Fibroblast of mammary gland (primary cell): ENCODE measurements at regions not wholly inside any gene's neighbourhood (a gene's known extent, or its start where the extent isn't known, plus 50 kb on each side); places are given as distances from the start of the nearest gene placed in this dataset.
"Not testable (repeated sequence)": the region's sequence is repeated elsewhere in the genome, so short reads cannot be mapped to it uniquely, and the experiment has no call there.

Experiments
- DNase-seq: peaks from one replicate; pipeline ENCODE4 v3.0.0-alpha.2; 2010; ENCODE audit warnings: low read depth
- H3K4me3 ChIP-seq: 2 replicates; pipeline ENCODE4 v1.5.1; 2011; ENCODE audit warnings: low read depth, mild to moderate bottlenecking, low read length, moderate library complexity; ENCODE audit not compliant: control insufficient read depth
- TF ChIP-seq, protein P1 (sequence below): conservative IDR thresholded peaks from 2 replicates; pipeline ENCODE4 v1.5.1; 2011; ENCODE audit warnings: low read depth, low read length, inconsistent platforms; ENCODE audit not compliant: control insufficient read depth, insufficient read depth

- DNase-seq: no peak
- TF ChIP-seq, protein P1, sequence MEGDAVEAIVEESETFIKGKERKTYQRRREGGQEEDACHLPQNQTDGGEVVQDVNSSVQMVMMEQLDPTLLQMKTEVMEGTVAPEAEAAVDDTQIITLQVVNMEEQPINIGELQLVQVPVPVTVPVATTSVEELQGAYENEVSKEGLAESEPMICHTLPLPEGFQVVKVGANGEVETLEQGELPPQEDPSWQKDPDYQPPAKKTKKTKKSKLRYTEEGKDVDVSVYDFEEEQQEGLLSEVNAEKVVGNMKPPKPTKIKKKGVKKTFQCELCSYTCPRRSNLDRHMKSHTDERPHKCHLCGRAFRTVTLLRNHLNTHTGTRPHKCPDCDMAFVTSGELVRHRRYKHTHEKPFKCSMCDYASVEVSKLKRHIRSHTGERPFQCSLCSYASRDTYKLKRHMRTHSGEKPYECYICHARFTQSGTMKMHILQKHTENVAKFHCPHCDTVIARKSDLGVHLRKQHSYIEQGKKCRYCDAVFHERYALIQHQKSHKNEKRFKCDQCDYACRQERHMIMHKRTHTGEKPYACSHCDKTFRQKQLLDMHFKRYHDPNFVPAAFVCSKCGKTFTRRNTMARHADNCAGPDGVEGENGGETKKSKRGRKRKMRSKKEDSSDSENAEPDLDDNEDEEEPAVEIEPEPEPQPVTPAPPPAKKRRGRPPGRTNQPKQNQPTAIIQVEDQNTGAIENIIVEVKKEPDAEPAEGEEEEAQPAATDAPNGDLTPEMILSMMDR: no peak
- H3K4me3 ChIP-seq: no peak overlapping the region
These were observed 189.3 kb downstream of the NFKBIZ start for GRCh38 chr3:102038477-102039142.

DNA sequence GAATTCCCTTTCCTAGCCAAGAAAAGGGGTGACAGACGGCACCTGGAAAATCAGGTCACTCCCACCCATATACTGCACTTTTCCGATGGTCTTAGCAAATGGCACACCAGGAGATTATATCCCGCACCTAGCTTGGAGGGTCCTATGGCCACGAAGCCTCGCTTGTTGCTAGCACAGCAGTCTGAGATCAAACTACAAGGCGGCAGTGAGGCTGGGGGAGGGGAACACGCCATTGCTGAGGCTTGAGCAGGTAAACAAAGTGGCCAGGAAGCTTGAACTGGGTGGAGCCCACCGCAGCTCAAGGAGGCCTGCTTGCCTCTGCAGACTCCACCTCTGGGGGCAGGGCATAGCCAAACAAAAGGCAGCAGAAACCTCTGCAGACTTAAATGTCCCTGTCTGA, 190.8 kb downstream of the NFKBIZ start:
- DNase-seq: not testable (repeated sequence)

DNA sequence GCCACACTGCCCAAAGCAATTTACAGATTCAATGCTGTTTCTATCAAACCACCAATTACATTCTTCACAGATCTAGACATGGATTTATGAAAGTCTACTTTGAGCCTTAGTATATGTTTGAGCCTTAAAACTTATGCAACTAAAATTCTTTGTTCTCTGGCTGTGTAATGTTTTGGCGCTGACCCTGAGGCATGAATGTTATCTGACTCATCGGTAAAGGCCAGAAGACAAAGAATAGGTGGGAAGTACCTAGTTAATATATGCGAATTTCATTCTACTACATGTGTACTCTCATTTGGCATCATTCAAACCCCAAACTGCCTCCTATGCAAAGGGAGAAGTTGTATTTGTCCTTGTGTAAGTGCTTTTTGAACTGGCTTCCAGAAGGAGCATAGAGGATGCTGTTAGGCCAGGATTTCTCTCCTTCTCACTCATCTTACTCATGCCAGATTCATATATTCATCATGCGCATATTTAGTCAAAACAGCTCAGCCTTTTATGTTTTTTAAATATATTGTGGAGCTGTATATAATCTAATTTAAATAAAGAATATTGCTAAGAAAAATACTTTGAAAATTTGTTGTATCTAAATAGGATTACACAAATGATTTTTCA, 204.2 kb downstream of the NFKBIZ start:
- peak; percentile 71 for DNase-seq
- H3K4me3 ChIP-seq: no peak overlapping the region
- TF ChIP-seq, protein P1: no peak

More for the DNA sequence above, 190.8 kb downstream of the NFKBIZ start:
- H3K4me3 ChIP-seq: not testable (repeated sequence)

DNA sequence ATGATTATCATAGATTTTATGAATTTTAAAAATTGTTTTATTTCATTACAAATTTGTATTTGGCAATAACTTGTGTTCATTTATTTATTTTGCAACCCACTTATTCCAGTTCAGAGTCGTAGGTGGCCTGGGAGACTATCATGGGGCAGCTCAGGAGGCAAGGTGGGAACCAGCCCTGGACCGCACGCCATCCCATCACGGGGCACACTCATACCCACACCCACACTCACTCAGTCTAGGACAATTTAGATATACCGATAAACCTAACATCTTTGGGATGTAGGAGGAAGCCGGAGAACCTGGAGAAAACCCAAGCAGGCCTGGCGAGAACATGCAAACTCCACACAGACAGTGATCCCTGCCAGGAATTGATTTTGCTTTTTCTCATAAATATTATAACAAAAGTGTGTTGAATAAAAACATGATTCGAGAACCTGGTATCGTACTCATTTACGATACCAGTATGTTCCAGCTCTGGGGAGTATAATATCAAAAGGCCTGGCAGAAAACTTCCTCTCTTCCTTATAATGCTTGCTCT, 205.3 kb downstream of the NFKBIZ start:
- TF ChIP-seq, protein P1: no peak
- no peak overlapping the region for H3K4me3 ChIP-seq
- no peak for DNase-seq

- TF ChIP-seq, protein P1: no peak
- no peak overlapping the region for H3K4me3 ChIP-seq
- DNase-seq: no peak
These were observed 208.6 kb downstream of the NFKBIZ start for GRCh38 chr3:102057781-102058421.

GRCh38 chr3:102059145-102059943, 210.0 kb downstream of the NFKBIZ start:
- TF ChIP-seq, protein P1: no peak
- DNase-seq: no peak
- no peak overlapping the region for H3K4me3 ChIP-seq
